ENCODE measurements at regions not wholly inside any gene's neighbourhood (a gene's known extent, or its start where the extent isn't known, plus 50 kb on each side); places are given as distances from the start of the nearest gene placed in this dataset.
"Not testable (repeated sequence)": the region's sequence is repeated elsewhere in the genome, so short reads cannot be mapped to it uniquely, and the experiment has no call there.

DNA sequence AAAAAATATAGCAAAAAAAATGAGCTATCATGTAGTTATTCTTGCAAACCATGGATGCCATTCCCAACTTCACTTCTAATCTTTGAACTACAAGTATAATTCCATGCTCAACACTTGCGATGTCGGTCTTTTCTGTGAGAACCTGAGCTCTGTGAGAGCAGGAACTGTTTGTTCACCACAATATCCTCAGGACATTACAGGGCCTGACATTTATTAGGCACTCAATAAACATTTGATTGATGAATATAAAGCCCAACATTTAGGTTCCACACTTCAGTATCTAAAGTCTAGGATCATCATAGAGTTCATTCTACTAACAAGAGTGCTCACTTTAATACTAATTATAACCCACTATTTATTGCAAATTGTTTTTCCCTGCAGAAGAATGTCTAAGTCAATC is 211.6 kb upstream of the FAM241A start:
- no peak for DNase-seq

DNA sequence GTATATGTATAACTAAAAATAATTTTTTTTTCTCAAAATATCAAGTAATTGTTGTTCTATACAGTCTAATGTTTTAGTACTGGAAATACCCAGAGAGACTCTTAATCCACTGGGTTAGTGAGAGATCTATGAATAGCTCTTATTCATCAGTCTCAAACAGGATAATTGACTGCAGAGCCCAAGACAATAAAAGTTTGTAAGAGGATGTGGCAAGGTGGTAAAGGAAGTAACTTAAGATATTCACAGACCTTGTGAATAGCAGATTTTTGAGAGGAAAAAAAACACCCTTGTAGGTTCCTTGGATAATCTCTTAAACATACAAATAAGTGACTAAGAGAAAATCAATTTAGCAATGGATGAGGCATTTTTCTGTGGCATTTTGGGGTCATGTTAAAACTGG is 210.9 kb upstream of the FAM241A start:
- DNase-seq: no peak

DNA sequence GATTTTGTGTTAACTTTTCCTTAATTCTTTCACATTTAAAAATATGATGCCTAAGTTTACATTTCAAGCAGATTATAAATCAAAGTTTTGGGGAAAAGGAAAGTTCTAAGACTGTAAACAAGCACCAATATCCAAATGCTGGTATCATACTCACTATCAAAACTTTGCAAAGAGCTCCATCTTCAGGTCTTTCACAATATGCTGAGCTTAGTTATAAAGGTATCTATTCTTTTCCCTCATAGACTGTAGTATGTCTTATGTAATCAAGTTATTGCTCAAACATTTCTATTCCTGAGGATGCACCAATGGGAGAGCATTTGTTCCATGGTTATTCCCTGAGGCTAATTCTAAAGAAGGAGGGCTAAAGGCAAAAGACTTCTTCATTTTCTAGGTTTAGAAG is 207.9 kb upstream of the FAM241A start:
- DNase-seq: no peak

DNA sequence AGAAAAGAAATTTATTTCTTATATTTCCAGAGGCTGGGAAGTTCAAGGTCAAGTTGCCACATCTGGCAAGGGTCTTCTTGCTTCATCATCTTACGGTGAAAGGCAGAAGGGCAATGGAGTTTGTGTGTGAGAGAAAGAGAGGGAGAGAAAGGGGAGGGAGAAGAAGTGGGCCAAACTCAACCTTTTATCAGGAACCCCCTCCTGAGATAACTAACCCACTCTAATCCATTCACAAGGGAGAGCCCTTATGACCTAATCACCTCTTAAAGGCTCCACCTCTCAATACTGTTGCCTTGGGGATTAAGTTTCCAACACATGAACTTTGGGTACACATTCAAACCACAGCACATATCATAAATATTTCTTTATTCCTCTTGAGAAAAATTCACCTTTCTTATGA is 203.3 kb upstream of the FAM241A start:
- no peak for DNase-seq

DNA sequence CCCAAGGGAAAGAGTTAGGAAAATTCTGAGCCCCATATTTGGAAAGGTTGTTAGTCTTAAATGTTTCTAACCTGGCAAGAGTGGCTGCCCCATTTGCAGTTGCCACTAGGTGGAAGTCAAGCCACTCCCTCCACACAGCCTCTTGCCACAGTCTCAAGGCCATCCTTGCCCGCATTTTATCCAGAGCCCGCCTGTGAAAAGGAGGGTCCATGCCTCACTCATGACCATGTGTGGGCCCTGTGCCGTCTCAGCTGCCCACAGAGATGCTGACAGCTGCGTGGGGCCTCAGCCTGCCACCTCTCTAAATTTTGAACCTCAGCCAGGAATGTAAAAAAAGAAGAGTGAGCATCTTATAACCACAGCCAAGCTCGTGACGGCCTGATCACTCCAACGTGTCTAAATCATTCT is 201.5 kb upstream of the FAM241A start:
- no peak for DNase-seq

DNA sequence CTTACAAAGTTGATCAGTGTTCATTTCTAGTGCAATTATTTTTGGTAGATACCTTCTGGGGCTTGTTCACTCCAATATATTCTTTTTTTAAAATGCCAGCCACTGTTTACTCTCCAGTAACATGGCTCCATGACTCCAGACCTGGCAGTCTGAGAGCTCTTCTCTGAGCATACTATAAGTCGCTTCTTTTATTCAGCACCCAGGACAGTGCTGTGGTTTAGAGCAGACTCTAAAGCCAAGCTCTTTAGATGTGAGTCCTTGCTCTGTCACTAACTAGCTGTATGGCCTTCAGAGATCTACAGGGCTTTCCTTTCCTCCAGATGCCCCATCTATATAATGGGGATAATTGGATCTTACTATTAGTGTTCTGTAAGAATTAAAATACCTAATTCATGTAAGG is 200.2 kb upstream of the FAM241A start:
- no peak for DNase-seq

DNA sequence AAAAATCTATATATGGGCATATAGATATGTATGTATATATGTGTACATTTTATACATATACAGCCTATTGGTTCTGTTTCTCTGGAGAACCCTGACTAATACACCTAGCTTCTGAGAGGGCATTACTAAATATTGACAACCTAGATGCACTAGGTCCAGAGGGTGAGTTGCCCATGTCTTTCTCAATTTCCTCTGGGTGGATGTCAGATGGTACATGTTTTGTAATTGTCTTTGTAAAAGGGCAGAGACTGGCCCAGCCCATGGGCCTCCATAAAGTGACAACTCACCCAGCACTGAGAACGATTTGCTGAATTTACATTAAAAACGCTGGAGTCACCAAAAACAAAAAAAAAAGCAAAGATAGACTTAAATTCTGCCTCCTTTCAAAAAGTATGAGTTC is 198.5 kb upstream of the FAM241A start:
- DNase-seq: no peak

DNA sequence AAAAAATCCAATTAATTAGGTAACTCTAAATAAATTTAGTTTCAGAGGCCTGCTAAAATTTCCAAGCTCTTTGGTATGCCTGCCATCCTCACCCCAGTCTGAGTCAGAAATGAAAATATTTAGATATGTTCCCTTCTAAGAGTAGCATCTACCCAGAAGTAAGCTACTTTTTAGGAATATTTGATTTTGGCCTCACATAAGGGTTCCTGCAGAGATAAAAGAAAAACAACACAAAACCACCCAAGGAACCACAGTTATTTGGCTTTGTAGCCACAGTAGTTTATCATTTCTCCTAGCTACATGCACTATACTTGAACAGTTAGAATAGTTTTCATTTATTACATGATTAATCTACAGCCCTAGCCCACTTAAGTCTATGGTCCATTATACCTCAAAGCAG is 192.6 kb upstream of the FAM241A start:
- DNase-seq: no peak

DNA sequence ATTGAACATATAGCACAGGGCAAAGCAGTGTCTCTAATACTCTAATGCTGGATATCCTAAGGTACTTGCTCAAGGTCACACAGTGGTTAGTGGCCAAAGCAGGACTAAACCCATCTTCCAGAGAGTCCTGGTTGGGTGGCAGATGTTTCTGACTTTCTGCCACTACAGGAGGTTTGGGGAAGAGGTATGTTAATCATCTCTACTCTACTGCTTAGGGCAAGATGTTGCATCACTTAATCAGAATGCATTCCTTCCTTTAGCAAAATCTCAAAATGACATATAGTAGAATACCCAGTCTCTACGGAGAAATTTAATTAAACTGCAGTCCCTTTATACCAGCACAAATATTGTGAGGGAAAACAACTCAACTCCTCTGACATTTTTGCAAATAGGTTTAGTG is 190.7 kb upstream of the FAM241A start:
- DNase-seq: no peak

DNA sequence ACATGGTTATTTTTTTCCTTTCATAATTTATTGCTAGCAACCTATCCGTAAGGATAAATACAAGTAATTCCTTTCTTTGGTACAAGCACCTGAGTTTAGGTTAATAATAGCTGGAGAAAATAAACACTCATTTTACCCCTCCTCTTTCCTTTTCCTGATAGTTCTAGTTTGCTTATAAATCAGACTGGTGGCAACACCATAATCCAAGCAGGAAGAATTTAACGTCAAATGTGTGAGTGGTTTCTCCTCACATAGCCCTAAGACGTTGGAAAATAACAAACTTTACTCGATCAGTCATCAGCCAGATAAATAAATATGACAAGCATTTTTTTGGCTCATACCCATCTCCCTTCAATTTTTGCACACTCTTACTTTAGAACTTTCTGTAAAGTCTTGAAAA is 190.3 kb upstream of the FAM241A start:
- DNase-seq: no peak

DNA sequence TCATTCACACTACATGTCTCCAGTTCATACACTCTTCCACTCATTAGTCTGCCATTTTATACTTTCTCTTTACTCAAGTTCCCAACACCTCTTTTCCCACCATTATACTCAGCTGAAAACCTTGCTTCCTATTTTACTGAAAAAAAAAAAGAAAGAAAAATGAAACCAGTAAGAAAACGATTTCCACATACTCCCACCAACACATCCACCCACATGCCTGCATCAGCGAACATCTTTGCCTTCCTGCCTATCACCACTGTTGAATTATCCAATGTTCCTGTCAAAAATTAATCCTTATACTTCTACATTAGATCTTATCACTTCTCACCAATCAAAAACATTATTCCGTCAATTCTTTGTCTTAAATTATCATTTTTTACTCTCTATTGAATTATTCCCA is 188.1 kb upstream of the FAM241A start:
- no peak for DNase-seq

DNA sequence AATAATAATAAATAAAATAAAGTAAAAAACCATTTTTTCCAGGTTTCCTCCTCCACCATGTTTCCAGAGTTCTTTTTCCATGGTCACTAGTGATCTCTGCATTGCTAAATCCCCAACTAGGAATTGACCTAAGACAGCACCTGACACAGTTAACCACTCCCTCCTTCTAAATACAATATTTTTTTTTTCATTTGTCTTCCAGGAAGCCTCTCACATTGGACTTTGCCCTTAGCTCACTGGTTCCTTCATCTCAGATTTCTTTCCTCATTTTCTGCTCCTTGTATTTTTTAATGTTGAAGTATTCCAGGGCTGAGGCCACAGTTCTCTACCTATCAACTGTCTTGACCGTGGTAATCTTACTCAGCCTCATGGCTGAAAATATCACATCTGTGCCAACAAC is 187.3 kb upstream of the FAM241A start:
- DNase-seq: no peak

DNA sequence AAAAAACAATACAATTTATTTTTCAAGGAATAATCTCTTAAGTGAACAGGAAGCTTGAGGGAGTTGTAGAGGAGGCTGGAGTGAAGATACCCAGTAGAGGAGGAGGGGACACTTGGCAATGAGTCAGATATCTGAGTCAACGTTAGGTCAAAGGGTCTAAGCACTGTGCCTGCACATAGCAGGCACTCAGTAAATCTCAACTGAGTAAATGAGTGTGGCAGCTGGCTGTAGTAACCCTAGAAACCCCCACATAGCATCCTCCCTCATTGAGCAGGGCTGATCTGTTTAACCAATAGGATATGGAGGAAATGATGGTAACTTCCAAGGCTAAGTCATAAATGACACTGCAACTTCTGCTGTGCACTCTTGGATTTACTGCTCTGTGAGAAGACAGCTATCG is 186.0 kb upstream of the FAM241A start:
- no peak for DNase-seq

DNA sequence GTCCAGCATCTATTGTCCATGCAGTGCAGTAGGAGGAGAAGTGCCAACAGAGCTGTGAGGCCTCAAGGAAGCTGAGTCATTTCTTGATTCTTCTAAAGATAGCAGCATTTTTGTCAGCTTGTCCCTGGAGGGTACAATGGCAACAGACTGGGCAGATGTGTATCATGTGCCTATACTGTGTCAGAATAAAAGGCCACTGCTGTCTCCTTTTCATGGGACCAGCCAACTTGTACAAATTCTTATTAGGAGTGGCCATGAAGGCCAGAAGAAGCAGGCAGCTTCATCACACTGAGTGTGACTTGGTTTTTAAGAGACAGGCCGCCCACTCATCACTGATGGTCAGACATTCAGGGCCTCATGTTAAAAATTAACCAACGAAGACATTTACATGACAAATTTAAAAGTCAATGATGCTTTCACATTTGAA is 185.0 kb upstream of the FAM241A start:
- no peak for DNase-seq

DNA sequence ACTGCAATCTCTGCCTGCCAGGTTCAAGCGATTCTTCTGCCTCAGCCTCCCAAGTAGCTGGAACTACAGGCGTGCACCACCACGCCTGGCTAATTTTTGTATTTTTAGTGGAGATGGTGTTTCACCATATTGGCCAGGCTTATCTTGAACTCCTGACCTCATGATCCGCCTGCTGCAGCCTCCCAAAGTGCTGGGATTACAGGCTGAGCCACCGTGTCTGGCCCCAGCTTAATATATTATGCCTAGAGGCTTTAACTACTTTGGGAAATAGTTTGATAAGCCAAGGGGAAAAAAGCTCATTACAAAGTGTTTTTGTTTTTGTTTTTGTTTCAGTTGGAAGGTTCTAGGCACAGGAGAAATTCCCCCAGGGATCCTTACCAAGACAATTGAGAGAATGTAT is 184.2 kb upstream of the FAM241A start:
- DNase-seq: not testable (repeated sequence)

DNA sequence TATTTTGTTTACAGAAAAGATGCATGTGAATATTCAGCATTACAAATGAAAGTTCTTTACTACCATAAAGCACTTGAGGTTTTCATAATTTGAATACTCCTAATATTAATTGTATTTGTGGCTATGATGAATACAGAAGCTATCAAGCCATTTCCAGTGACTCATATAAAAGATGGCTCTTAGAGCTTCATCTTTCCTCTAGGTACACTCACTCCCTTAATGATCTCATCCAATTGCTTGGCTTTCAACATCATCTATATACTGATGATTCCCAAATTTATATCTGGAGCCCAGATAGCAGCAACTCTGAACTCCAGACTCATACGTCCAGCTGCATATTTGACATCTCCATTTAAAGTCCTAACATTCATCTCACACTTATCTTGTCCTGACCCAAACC is 183.4 kb upstream of the FAM241A start:
- no peak for DNase-seq

DNA sequence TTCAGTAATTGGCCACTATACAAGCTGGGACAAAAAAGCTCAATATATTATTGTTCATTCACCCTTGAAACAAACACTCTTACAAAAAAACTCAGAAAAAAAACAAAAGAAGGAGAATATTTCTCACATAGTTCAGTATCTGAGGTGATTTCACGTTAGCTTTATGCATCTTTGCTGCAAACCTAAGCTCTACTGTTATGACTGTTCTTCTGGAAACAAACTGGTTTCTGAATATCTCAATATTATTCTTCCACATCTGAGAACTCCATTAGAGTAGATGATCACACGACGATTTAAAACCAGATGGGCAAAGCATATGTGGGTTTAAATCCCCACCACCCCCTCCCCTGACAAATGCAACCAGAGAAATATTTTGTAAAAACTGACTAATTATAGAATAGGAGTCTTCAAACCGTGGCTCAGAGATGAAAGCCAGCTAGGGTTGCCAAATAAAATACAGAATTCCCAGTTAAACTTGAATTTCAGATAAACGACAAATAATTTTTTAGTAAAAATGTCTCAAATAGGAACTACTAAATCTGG is 182.0 kb upstream of the FAM241A start:
- DNase-seq: no peak

DNA sequence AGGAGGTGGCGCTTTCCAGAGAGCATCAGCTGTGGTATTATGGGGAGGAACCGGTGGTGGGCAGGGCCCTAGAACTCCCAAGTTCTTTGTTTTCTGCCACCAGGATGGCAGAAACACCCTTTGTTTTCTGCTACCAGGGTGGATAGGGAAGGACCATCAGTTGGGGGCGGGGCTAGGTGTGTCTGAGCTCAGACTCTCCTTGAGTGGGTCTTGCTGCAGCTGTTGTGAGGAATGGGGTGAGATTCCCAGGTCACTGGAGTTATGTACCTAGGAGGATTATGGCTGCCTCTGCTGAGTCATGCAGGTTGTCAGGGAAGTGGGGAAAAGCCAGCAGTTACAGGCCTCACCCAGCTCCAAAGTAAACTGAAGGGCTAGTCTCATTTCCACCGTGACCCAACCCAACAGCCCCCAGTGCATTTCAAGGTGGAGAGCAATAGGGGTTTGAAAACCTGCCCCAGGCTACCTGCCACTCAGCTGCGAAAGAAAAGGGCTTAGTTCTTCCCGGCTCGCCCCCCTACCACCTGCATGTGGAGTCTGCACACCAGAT is 167.8 kb upstream of the FAM241A start:
- no peak for DNase-seq

DNA sequence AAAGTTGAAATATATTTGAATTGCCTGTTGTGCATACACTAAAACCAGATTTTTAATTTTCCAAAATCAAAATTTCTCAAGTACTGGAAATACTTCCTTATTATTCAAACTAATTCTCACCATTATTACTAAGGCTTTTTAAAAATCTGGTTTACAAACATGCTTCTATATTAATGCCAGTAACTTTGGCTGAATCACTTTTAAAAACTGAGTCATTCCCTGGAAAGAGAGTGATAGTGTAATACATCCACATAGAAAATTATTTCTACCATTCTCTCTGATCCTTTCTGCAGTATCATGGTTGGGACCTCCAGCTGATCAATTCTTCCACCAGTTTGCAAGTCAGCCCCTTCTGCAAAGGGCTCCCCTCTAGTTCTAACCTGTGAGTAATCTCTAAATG is 165.3 kb upstream of the FAM241A start:
- DNase-seq: no peak

DNA sequence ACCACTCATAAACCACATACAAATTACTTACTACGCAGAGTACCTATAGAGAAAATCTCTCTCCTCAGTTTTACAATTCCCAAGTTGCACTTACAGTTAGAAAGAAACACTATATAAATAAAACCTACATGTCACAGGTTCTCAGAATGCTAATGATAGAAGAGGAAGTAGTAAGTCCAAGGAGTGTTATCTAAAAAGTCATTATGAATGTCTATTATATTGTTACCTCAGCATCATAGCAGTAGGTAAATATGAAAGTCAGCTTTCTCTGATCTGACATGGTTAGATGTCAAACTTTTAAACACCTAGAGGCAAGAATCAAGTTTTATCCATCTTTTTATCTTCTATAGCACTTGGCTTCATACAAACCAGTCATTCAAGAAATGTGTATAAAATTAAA is 163.2 kb upstream of the FAM241A start:
- DNase-seq: no peak

DNA sequence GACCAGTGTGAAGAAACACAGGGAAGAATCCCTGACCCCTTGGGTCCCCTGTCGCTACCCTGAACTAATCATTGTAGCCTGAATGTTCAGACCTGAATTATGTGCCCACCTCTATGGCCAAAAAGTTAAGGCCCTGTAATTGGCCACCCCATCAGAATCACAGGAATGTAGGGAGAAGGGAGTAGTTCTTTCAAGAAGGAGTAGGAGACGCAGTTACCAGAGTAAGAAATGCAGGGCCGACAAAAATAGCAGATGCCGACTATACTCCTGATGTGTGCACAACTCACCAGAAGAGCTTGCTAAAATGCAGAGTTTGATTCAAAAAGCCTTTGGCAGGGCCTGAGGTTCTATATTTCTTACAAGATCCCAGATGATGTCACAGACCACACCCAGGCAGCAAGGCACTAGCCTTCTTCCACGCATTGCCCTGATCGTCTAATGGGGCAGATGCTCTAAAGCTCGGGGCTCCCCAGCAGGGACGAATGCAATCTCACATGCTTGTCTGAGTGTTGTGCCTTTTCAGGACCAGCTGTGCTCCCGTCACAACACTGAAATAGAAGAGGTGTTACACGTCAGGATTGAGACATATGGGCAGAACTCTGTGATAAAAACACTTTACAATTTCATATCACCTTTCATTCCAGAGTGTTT is 161.0 kb upstream of the FAM241A start:
- no peak for DNase-seq

DNA sequence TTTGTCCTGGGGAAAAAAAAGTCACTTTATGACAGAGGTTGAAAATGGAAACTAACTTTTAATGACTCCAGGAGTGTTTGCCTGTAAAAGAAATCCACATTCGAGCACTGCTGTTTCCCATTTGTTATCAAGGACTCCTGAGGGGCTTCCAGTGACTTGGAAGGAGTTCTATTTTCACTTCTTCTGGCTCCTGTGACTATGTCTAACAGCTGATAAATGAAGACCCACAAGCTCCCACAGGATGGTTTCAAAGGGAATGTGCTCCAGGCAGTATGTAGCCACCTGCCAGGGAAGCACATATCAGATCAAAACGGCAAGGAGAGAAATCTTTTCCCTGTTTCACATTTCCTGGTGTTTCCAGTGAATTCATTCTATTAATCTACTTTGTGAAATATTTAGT is 159.8 kb upstream of the FAM241A start:
- DNase-seq: no peak

DNA sequence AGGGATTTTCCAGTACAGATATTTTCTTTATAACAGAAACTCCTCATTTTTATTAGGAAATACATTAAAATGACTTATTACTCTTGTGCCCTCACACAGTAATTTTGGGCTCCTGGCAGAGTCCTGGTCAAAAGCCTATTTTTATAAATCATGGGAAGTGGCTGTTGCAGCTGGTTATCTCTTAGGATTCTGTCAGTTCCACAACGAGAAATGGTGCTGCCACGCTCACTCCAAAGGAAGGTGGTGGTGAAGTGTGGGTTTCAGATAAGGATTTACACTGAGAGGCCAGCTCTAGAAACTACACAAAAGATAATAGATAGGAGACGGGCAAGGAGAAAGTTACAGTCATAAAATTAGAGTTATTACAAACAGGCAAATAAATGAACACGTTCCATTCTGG is 159.2 kb upstream of the FAM241A start:
- no peak for DNase-seq

DNA sequence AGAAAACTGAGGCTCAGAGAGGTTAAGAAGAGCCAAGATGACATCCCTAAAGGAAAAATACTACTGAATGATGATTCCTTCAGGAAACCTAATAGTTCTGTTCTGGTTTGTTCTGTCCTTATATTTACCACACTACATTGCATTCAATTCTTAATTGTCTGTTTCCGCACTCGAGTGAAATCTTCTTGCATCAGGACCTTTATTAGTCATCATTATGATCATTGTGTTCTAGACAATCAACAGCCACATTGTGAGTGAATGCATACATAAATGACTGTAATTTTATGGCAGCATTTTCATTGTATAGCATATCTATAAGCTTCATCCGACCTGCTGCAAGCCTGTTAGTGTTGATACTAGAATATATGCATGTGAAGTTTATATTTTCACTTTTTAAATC is 156.7 kb upstream of the FAM241A start:
- DNase-seq: no peak

DNA sequence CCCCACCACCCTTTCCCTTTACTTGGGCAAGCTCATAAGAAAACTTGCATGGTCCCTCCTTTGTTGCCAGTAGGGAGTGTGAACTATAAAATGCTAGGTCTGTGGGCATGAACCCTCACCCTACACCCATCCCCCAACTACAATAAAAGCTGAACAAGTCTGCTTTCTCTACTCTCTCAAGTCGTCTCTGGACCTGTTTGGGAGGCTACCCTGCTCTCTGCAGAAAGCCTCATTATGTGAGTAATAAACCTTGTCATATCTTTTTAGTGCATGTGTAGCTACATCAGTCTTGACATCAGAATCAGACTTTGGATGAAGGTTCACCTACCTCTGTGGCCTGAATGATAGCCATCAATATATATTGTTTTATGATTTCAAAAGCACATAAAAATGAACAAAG is 155.4 kb upstream of the FAM241A start:
- no peak for DNase-seq
